CD1c-positive myeloid dendritic cell (primary cell): ENCODE measurements at regions not wholly inside any gene's neighbourhood (a gene's known extent, or its start where the extent isn't known, plus 50 kb on each side); places are given as distances from the start of the nearest gene placed in this dataset.

Experiments used
- DNase-seq: peaks from one replicate; pipeline ENCODE4 v3.0.0-alpha.2; 2016; ENCODE audit errors: extremely low spot score

- DNase-seq = no peak
These were observed 519.3 kb upstream of the CDH11 start for GRCh38 chr16:65641049-65641761.

- DNase-seq = no peak
These were observed 513.0 kb upstream of the CDH11 start for GRCh38 chr16:65634833-65635232.

GRCh38 chr16:65634291-65634690 lies 512.4 kb upstream of the CDH11 start:
- no peak for DNase-seq

GRCh38 chr16:65624666-65625065 lies 502.8 kb upstream of the CDH11 start:
- no peak for DNase-seq

GRCh38 chr16:65624229-65624628 lies 502.4 kb upstream of the CDH11 start:
- DNase-seq = no peak

GRCh38 chr16:65622871-65623270 lies 501.0 kb upstream of the CDH11 start:
- no peak for DNase-seq

- DNase-seq = no peak
These were observed 500.3 kb upstream of the CDH11 start for GRCh38 chr16:65622151-65622550.

- DNase-seq = no peak
These were observed 499.8 kb upstream of the CDH11 start for GRCh38 chr16:65621640-65622039.

GRCh38 chr16:65619606-65620005 lies 497.7 kb upstream of the CDH11 start:
- DNase-seq = no peak

- no peak for DNase-seq
These were observed 497.1 kb upstream of the CDH11 start for GRCh38 chr16:65618931-65619330.

- no peak for DNase-seq
These were observed 496.5 kb upstream of the CDH11 start for GRCh38 chr16:65618333-65618732.

- DNase-seq = no peak
These were observed 495.6 kb upstream of the CDH11 start for GRCh38 chr16:65617421-65617820.

- no peak for DNase-seq
These were observed 486.6 kb upstream of the CDH11 start for GRCh38 chr16:65608455-65608854.

- DNase-seq = no peak
These were observed 482.9 kb upstream of the CDH11 start for GRCh38 chr16:65604771-65605170.

- no peak for DNase-seq
These were observed 479.9 kb upstream of the CDH11 start for GRCh38 chr16:65601781-65602180.

- DNase-seq = no peak
These were observed 478.8 kb upstream of the CDH11 start for GRCh38 chr16:65600629-65601028.

GRCh38 chr16:65600046-65600445 lies 478.2 kb upstream of the CDH11 start:
- no peak for DNase-seq

GRCh38 chr16:65598621-65599020 lies 476.8 kb upstream of the CDH11 start:
- no peak for DNase-seq

GRCh38 chr16:65583498-65583897 lies 461.6 kb upstream of the CDH11 start:
- DNase-seq = no peak

- DNase-seq = no peak
These were observed 457.2 kb upstream of the CDH11 start for GRCh38 chr16:65579050-65579449.

GRCh38 chr16:65576631-65577030 lies 454.8 kb upstream of the CDH11 start:
- no peak for DNase-seq

GRCh38 chr16:65576139-65576538 lies 454.3 kb upstream of the CDH11 start:
- no peak for DNase-seq

GRCh38 chr16:65574326-65574966 lies 452.6 kb upstream of the CDH11 start:
- no peak for DNase-seq

GRCh38 chr16:65572156-65572555 lies 450.3 kb upstream of the CDH11 start:
- no peak for DNase-seq
